Breast epithelium (tissue), 4 donors: ENCODE measurements at regions not wholly inside any gene's neighbourhood (a gene's known extent, or its start where the extent isn't known, plus 50 kb on each side); places are given as distances from the start of the nearest gene placed in this dataset.

ENCODE experiments used
- DNase-seq, 2 donors: peaks; one replicate each; pipeline ENCODE4 v3.0.0-alpha.2; 2019; ENCODE audit warnings: low spot score in 2 of 2
- H3K27ac ChIP-seq, 2 donors: fragments of 200-600 bp; sonication (generic) in 1 of 2; one replicate each; pipeline ENCODE4 v1.5.1; 2016 to 2019; ENCODE audit warnings: mild to moderate bottlenecking in 1 of 2
- H3K27me3 ChIP-seq, 2 donors: fragments of 200-600 bp; sonication (generic) in 1 of 2; one replicate each; pipeline versions ENCODE4 v1.5.1 to v1.6.0; 2017 to 2019; ENCODE audit warnings: control low read depth in 1 of 2, mild to moderate bottlenecking in 1 of 2
- H3K36me3 ChIP-seq: fragments of 200-600 bp; one replicate; pipeline ENCODE4 v1.5.1; 2019
- H3K4me1 ChIP-seq, 2 donors: fragments of 200-600 bp; sonication (generic); one replicate each; pipeline ENCODE4 v1.5.1; 2016 to 2019; ENCODE audit warnings: control low read depth in 1 of 2
- H3K4me3 ChIP-seq, 3 donors: fragments of 200-600 bp; sonication (generic); 1 replicate in 2 of 3; 2 replicates in 1 of 3; pipeline ENCODE4 v1.5.1; 2016 to 2019; ENCODE audit warnings: mild to moderate bottlenecking in 3 of 3, moderate library complexity in 2 of 3
- H3K9me3 ChIP-seq, 2 donors: fragments of 200-600 bp; sonication (generic) in 1 of 2; one replicate each; pipeline ENCODE4 v1.5.1; 2016 to 2019; ENCODE audit warnings: control low read depth in 1 of 2
- POLR2A ChIP-seq: fragments of 450-650 bp; IDR thresholded peaks from one replicate; pipeline ENCODE4 v1.6.1; 2016; ENCODE audit warnings: antibody characterized with exemption, mild to moderate bottlenecking, moderate library complexity
- POLR2AphosphoS5 ChIP-seq, 3 donors: sonication (generic); formaldehyde crosslinking; IDR thresholded peaks; one replicate each; pipeline ENCODE4 v1.6.1; 2017; ENCODE audit warnings: antibody characterized with exemption in 3 of 3
- intact Hi-C: fragments of 100-400 bp; cut with DNase I; formaldehyde crosslinking; loops from one replicate; pipeline ENCODE4 v1.15.1; 2023; ENCODE audit warnings: low total_unique reads
- TF ChIP-seq, protein P1 (sequence below), 3 donors: fragments of 450-650 bp; IDR thresholded peaks; one replicate each; pipeline ENCODE4 v1.5.1; 2016 to 2017; ENCODE audit warnings: antibody characterized with exemption in 3 of 3, mild to moderate bottlenecking in 3 of 3, moderate library complexity in 3 of 3

- DNase-seq = no peak
- Histone ChIP-seq H3K4me3 (peak overlapping the region; percentile 43 to 62 (median 48)), H3K27ac (no peak overlapping the region), H3K27me3 (peaks cover 5 to 74% of the 10 kb centered on the region in 2 donors), H3K36me3 (no peaks in the 10 kb centered on the region), H3K4me1 (peaks cover 0 to 6% of the 10 kb centered on the region in 2 donors), H3K9me3 (no peaks in the 10 kb centered on the region)
- TF ChIP-seq, protein P1, sequence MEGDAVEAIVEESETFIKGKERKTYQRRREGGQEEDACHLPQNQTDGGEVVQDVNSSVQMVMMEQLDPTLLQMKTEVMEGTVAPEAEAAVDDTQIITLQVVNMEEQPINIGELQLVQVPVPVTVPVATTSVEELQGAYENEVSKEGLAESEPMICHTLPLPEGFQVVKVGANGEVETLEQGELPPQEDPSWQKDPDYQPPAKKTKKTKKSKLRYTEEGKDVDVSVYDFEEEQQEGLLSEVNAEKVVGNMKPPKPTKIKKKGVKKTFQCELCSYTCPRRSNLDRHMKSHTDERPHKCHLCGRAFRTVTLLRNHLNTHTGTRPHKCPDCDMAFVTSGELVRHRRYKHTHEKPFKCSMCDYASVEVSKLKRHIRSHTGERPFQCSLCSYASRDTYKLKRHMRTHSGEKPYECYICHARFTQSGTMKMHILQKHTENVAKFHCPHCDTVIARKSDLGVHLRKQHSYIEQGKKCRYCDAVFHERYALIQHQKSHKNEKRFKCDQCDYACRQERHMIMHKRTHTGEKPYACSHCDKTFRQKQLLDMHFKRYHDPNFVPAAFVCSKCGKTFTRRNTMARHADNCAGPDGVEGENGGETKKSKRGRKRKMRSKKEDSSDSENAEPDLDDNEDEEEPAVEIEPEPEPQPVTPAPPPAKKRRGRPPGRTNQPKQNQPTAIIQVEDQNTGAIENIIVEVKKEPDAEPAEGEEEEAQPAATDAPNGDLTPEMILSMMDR (IDR thresholded peaks at IDR 0.05) = no peak
- TF ChIP-seq POLR2A (no peak), POLR2AphosphoS5 (IDR thresholded peaks at IDR 0.05) (no peak)
- intact Hi-C loops = loop anchor here (10.0 kb wide), 1 partner anchor 1686 kb away; no protein-coding TSS in a partner anchor
Observed at GRCh38 chr5:50968356-50969149, 302.1 kb downstream of the PARP8 start.

- H3K27ac ChIP-seq = no peak overlapping the region
- H3K9me3 ChIP-seq = no peaks in the 10 kb centered on the region
- intact Hi-C loops = loop anchor here (10.0 kb wide), 1 partner anchor 1685 kb away; no protein-coding TSS in a partner anchor
- H3K4me3 ChIP-seq = peak overlapping the region; percentile 43 to 62 (median 48)
- no peak for DNase-seq
- H3K27me3 ChIP-seq = peaks cover 5 to 66% of the 10 kb centered on the region in 2 donors
- H3K36me3 ChIP-seq = no peaks in the 10 kb centered on the region
- no peaks in the 10 kb centered on the region for H3K4me1 ChIP-seq
- TF ChIP-seq, protein P1 (IDR thresholded peaks at IDR 0.05) = no peak
- TF ChIP-seq POLR2A (no peak), POLR2AphosphoS5 (IDR thresholded peaks at IDR 0.05) (no peak)
Observed at GRCh38 chr5:50969151-50970031, 303.0 kb downstream of the PARP8 start.

GRCh38 chr5:50975840-50976239 is 309.4 kb downstream of the PARP8 start:
- no peak for TF ChIP-seq POLR2AphosphoS5 (IDR thresholded peaks at IDR 0.05)
- H3K27me3 ChIP-seq = peaks cover 0 to 7% of the 10 kb centered on the region in 2 donors
- H3K27ac ChIP-seq = no peak overlapping the region

GRCh38 chr5:50978924-50979323 is 312.5 kb downstream of the PARP8 start:
- Histone ChIP-seq H3K4me3 (no peak overlapping the region), H3K4me1 (no peaks in the 10 kb centered on the region), H3K36me3 (no peaks in the 10 kb centered on the region), H3K9me3 (no peaks in the 10 kb centered on the region), H3K27me3 (peaks cover 0 to 4% of the 10 kb centered on the region in 2 donors), H3K27ac (no peak overlapping the region)
- no peak for DNase-seq
- TF ChIP-seq POLR2AphosphoS5 (IDR thresholded peaks at IDR 0.05) (no peak), POLR2A (no peak)
- TF ChIP-seq, protein P1 (IDR thresholded peaks at IDR 0.05) = no peak
- intact Hi-C loops = no loop called here

More at GRCh38 chr5:50975840-50976239, 309.4 kb downstream of the PARP8 start:
- no peak overlapping the region for H3K4me3 ChIP-seq
- DNase-seq = no peak
- H3K36me3 ChIP-seq = no peaks in the 10 kb centered on the region
- H3K4me1 ChIP-seq = no peaks in the 10 kb centered on the region
- H3K9me3 ChIP-seq = no peaks in the 10 kb centered on the region
- intact Hi-C loops = no loop called here

- H3K27ac ChIP-seq = no peak overlapping the region
- H3K36me3 ChIP-seq = no peaks in the 10 kb centered on the region
- intact Hi-C loops = loop anchor here (5.0 kb wide), 1 partner anchor 1088 kb away; no protein-coding TSS in a partner anchor
- H3K4me3 ChIP-seq = no peak overlapping the region
- H3K4me1 ChIP-seq = no peaks in the 10 kb centered on the region
- no peak for DNase-seq
- H3K27me3 ChIP-seq = no peaks in the 10 kb centered on the region
- TF ChIP-seq, protein P1 (IDR thresholded peaks at IDR 0.05) = no peak
- TF ChIP-seq POLR2AphosphoS5 (IDR thresholded peaks at IDR 0.05) (no peak), POLR2A (no peak)
- no peaks in the 10 kb centered on the region for H3K9me3 ChIP-seq
Observed at GRCh38 chr5:50984640-50985039, 318.2 kb downstream of the PARP8 start.
